ENCODE measurements at regions not wholly inside any gene's neighbourhood (a gene's known extent, or its start where the extent isn't known, plus 50 kb on each side); places are given as distances from the start of the nearest gene placed in this dataset.

GRCh38 chr6:95802978-95803377 is 212.8 kb upstream of the FUT9 start:
- TF ChIP-seq, protein P1, sequence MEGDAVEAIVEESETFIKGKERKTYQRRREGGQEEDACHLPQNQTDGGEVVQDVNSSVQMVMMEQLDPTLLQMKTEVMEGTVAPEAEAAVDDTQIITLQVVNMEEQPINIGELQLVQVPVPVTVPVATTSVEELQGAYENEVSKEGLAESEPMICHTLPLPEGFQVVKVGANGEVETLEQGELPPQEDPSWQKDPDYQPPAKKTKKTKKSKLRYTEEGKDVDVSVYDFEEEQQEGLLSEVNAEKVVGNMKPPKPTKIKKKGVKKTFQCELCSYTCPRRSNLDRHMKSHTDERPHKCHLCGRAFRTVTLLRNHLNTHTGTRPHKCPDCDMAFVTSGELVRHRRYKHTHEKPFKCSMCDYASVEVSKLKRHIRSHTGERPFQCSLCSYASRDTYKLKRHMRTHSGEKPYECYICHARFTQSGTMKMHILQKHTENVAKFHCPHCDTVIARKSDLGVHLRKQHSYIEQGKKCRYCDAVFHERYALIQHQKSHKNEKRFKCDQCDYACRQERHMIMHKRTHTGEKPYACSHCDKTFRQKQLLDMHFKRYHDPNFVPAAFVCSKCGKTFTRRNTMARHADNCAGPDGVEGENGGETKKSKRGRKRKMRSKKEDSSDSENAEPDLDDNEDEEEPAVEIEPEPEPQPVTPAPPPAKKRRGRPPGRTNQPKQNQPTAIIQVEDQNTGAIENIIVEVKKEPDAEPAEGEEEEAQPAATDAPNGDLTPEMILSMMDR (IDR thresholded peaks at IDR 0.05; ENCODE audit: control extremely low read depth, extremely low read depth), result no peak
- Histone ChIP-seq H3K36me3 (ENCODE audit: control insufficient read depth in 4 of 4, insufficient read depth in 4 of 4, low read length in 4 of 4) (no peaks in the 10 kb centered on the region), H3K4me3 (no peak overlapping the region), H3K27me3 (ENCODE audit: control insufficient read depth in 3 of 3, insufficient read depth in 3 of 3, low read length in 2 of 3) (no peaks in the 10 kb centered on the region), H3K4me1 (ENCODE audit: control insufficient read depth in 5 of 5, insufficient read depth in 5 of 5, low read length in 5 of 5) (no peaks in the 10 kb centered on the region), H3K27ac (ENCODE audit: low read depth in 1 of 2, low read length in 1 of 2) (no peak overlapping the region), H3K9me3 (ENCODE audit: control insufficient read depth in 4 of 4, insufficient read depth in 3 of 4, low read length in 3 of 4) (no peaks in the 10 kb centered on the region), H3K9ac (ENCODE audit: insufficient read depth in 1 of 2, low read length in 2 of 2) (no peak overlapping the region)
- ATAC-seq (ENCODE audit: insufficient read depth, low FRiP score) (no peak), DNase-seq (peak in 1 of 3 donors; percentile 2)

- H3K4me3 ChIP-seq, result no peak overlapping the region
- H3K36me3 ChIP-seq (ENCODE audit: control insufficient read depth in 4 of 4, insufficient read depth in 4 of 4, low read length in 4 of 4), result no peaks in the 10 kb centered on the region
- TF ChIP-seq, protein P1 (IDR thresholded peaks at IDR 0.05; ENCODE audit: control extremely low read depth, extremely low read depth), result no peak
These were observed 211.9 kb upstream of the FUT9 start for GRCh38 chr6:95803889-95804288.

GRCh38 chr6:95804847-95805541 is 210.8 kb upstream of the FUT9 start:
- Histone ChIP-seq H3K36me3 (ENCODE audit: control insufficient read depth in 4 of 4, insufficient read depth in 4 of 4, low read length in 4 of 4) (no peaks in the 10 kb centered on the region), H3K9me3 (ENCODE audit: control insufficient read depth in 4 of 4, insufficient read depth in 3 of 4, low read length in 3 of 4) (no peaks in the 10 kb centered on the region), H3K9ac (ENCODE audit: insufficient read depth in 1 of 2, low read length in 2 of 2) (no peak overlapping the region), H3K4me3 (no peak overlapping the region), H3K4me1 (ENCODE audit: control insufficient read depth in 5 of 5, insufficient read depth in 5 of 5, low read length in 5 of 5) (no peaks in the 10 kb centered on the region), H3K27me3 (ENCODE audit: control insufficient read depth in 3 of 3, insufficient read depth in 3 of 3, low read length in 2 of 3) (no peaks in the 10 kb centered on the region), H3K27ac (ENCODE audit: low read depth in 1 of 2, low read length in 1 of 2) (no peak overlapping the region)
- ATAC-seq (ENCODE audit: insufficient read depth, low FRiP score) (no peak), DNase-seq (peak in 1 of 3 donors; percentile 18)
- WGBS, 2 donors, result 75 to 81% methylated on average over 2 of the region's 2 CpGs
- TF ChIP-seq, protein P1 (IDR thresholded peaks at IDR 0.05; ENCODE audit: control extremely low read depth, extremely low read depth), result no peak

More at GRCh38 chr6:95803889-95804288, 211.9 kb upstream of the FUT9 start:
- Histone ChIP-seq H3K9me3 (ENCODE audit: control insufficient read depth in 4 of 4, insufficient read depth in 3 of 4, low read length in 3 of 4) (no peaks in the 10 kb centered on the region), H3K27ac (ENCODE audit: low read depth in 1 of 2, low read length in 1 of 2) (no peak overlapping the region), H3K9ac (ENCODE audit: insufficient read depth in 1 of 2, low read length in 2 of 2) (no peak overlapping the region), H3K4me1 (ENCODE audit: control insufficient read depth in 5 of 5, insufficient read depth in 5 of 5, low read length in 5 of 5) (no peaks in the 10 kb centered on the region), H3K27me3 (ENCODE audit: control insufficient read depth in 3 of 3, insufficient read depth in 3 of 3, low read length in 2 of 3) (no peaks in the 10 kb centered on the region)
- DNase-seq (no peak), ATAC-seq (ENCODE audit: insufficient read depth, low FRiP score) (no peak)

GRCh38 chr6:95805699-95806098 is 210.1 kb upstream of the FUT9 start:
- Histone ChIP-seq H3K4me3 (no peak overlapping the region), H3K9ac (ENCODE audit: insufficient read depth in 1 of 2, low read length in 2 of 2) (no peak overlapping the region), H3K27me3 (ENCODE audit: control insufficient read depth in 3 of 3, insufficient read depth in 3 of 3, low read length in 2 of 3) (no peaks in the 10 kb centered on the region), H3K27ac (ENCODE audit: low read depth in 1 of 2, low read length in 1 of 2) (no peak overlapping the region), H3K4me1 (ENCODE audit: control insufficient read depth in 5 of 5, insufficient read depth in 5 of 5, low read length in 5 of 5) (no peaks in the 10 kb centered on the region), H3K36me3 (ENCODE audit: control insufficient read depth in 4 of 4, insufficient read depth in 4 of 4, low read length in 4 of 4) (no peaks in the 10 kb centered on the region), H3K9me3 (ENCODE audit: control insufficient read depth in 4 of 4, insufficient read depth in 3 of 4, low read length in 3 of 4) (no peaks in the 10 kb centered on the region)
- TF ChIP-seq, protein P1 (IDR thresholded peaks at IDR 0.05; ENCODE audit: control extremely low read depth, extremely low read depth), result no peak
- DNase-seq (no peak), ATAC-seq (ENCODE audit: insufficient read depth, low FRiP score) (no peak)

Measured in lung (tissue), 11 donors.